K562 (cell line): ENCODE measurements at regions not wholly inside any gene's neighbourhood (a gene's known extent, or its start where the extent isn't known, plus 50 kb on each side); places are given as distances from the start of the nearest gene placed in this dataset.

Experiments
- ATAC-seq: fragments of 200-7000 bp; cut with Tn5 transposase; 3 replicates; pipeline ENCODE4 v1.9.1; 2020; ENCODE audit warnings: moderate library complexity
- BruUV-seq: library from RNA; stranded (reverse); fragments of 400-500 nt; replicated peaks from 2 replicates; lab custom pipeline; 2021; lab: Mats Ljungman, UMichigan
- CTCF ChIA-PET: fragments of 300-600 bp; formaldehyde crosslinking; extraction: SDS; loops from one replicate; lab custom pipeline; 2021; ENCODE audit warnings: low intra/inter-chr PET ratio; lab: Yijun Ruan, JAX
- POLR2A ChIA-PET: fragments of 300-600, 350-650 bp; sonication (Branson Sonifier 250); formaldehyde crosslinking; extraction: SDS; loops from one replicate; lab custom pipeline; 2021; ENCODE audit warnings: antibody characterized with exemption, inconsistent platforms; lab: Yijun Ruan, JAX
- DNase-seq, 4 experiments: peaks; one replicate each; pipeline versions ENCODE4 v3.0.0 to v3.0.0-alpha.2; 2011 to 2018; ENCODE audit warnings: low spot score in 3 of 4, mixed read lengths in 3 of 4; ENCODE audit errors: extremely low read depth in 1 of 4
- FAIRE-seq: peaks from 2 replicates; lab custom pipeline; 2011; peaks lifted over from hg19 to GRCh38; lab: Jason Lieb, UNC
- H2AFZ ChIP-seq: 2 replicates; pipeline ENCODE4 v1.6.0; 2011; ENCODE audit warnings: low read depth, low read length, control low read depth, inconsistent platforms
- H3K27ac ChIP-seq: fragments of 200-600 bp; 3 replicates; pipeline ENCODE4 v1.8.0; 2011; ENCODE audit warnings: low read depth, mild to moderate bottlenecking, control low read depth, inconsistent platforms, low read length, moderate library complexity, mixed read lengths; ENCODE audit errors: extremely low read depth
- H3K27me3 ChIP-seq, 2 experiments: fragments of 300-600 bp in 1 of 2; 2 replicates in 1 of 2; 3 replicates in 1 of 2; pipeline versions ENCODE4 v1.6.0 to v1.8.0; 2011; ENCODE audit warnings: inconsistent platforms in 2 of 2, low read length in 2 of 2, mild to moderate bottlenecking in 1 of 2, mixed read lengths in 1 of 2, moderate library complexity in 1 of 2; ENCODE audit not compliant: control insufficient read depth in 2 of 2, insufficient read depth in 2 of 2
- H3K36me3 ChIP-seq: fragments of 300-600 bp; 3 replicates; pipeline ENCODE4 v1.8.0; 2011; ENCODE audit warnings: mild to moderate bottlenecking, low read length, inconsistent platforms; ENCODE audit not compliant: control insufficient read depth, insufficient read depth
- H3K4me1 ChIP-seq, 2 experiments: fragments of 200-600 bp in 1 of 2; replicated peaks in 1 of 2; 2 replicates in 1 of 2; 3 replicates in 1 of 2; pipeline versions ENCODE4 v1.5.1 to v1.8.0; 2011; ENCODE audit warnings: inconsistent platforms in 2 of 2, low read length in 2 of 2, mild to moderate bottlenecking in 1 of 2, mixed read lengths in 1 of 2, moderate library complexity in 1 of 2; ENCODE audit not compliant: control insufficient read depth in 2 of 2, insufficient read depth in 2 of 2
- H3K4me2 ChIP-seq: 2 replicates; pipeline ENCODE4 v1.6.1; 2011; ENCODE audit warnings: low read length, control low read depth, inconsistent platforms, mixed read lengths; ENCODE audit not compliant: insufficient read depth
- H3K4me3 ChIP-seq: fragments of 200-600 bp; sonication (generic), shearing (Covaris generic); 2 replicates; pipeline ENCODE4 v1.5.1; 2016; ENCODE audit warnings: control low read depth, inconsistent platforms
- H3K79me2 ChIP-seq: fragments of 200-600 bp; 3 replicates; pipeline ENCODE4 v1.8.0; 2011; ENCODE audit warnings: low read length, inconsistent platforms; ENCODE audit not compliant: control insufficient read depth, insufficient read depth
- H3K9ac ChIP-seq, 2 experiments: 2 replicates each; pipeline versions ENCODE4 v1.6.0 to v1.6.1; 2011; ENCODE audit warnings: low read depth in 2 of 2, low read length in 2 of 2, control low read depth in 1 of 2, inconsistent platforms in 1 of 2, mild to moderate bottlenecking in 1 of 2, mixed read lengths in 1 of 2; ENCODE audit not compliant: insufficient read depth in 1 of 2
- H3K9me1 ChIP-seq: one replicate; pipeline ENCODE4 v1.6.0; 2011; ENCODE audit warnings: inconsistent platforms, mild to moderate bottlenecking, low read length, moderate library complexity; ENCODE audit not compliant: control insufficient read depth, insufficient read depth
- H3K9me3 ChIP-seq: replicated peaks from 2 replicates; pipeline ENCODE4 v1.5.1; 2011; ENCODE audit warnings: low read depth, low read length, inconsistent platforms; ENCODE audit not compliant: control insufficient read depth, insufficient read depth
- H4K20me1 ChIP-seq: replicated peaks from 2 replicates; pipeline ENCODE4 v1.6.1; 2011; ENCODE audit warnings: low read length, inconsistent platforms, mixed read lengths; ENCODE audit not compliant: control insufficient read depth, insufficient read depth
- ESRRB ChIP-seq: fragments of 250-450 bp; sonication (Bioruptor Pico); IDR thresholded peaks from 2 replicates; pipeline ENCODE4 v1.5.0; 2020; ENCODE audit warnings: mild to moderate bottlenecking, moderate library complexity, borderline replicate concordance
- HMBOX1 ChIP-seq: sonication (generic); IDR thresholded peaks from 2 replicates; pipeline ENCODE4 v1.6.1; 2016
- HOXB6 ChIP-seq: fragments of 250-450 bp; sonication (Bioruptor Pico); IDR thresholded peaks from 2 replicates; pipeline ENCODE4 v1.5.1; 2022; ENCODE audit warnings: mild to moderate bottlenecking, borderline replicate concordance
- MCM2 ChIP-seq: fragments of 450-650 bp; IDR thresholded peaks from 2 replicates; pipeline ENCODE4 v1.6.1; 2017; ENCODE audit warnings: low read depth, mild to moderate bottlenecking
- RAD51 ChIP-seq: fragments of 450-650 bp; IDR thresholded peaks from 2 replicates; pipeline ENCODE4 v1.7.1; 2016; ENCODE audit warnings: low read depth, mild to moderate bottlenecking, borderline replicate concordance
- SAFB2 ChIP-seq: fragments of 200-400 bp; formaldehyde crosslinking; IDR thresholded peaks from 2 replicates; pipeline ENCODE4 v1.6.1; 2018; ENCODE audit warnings: borderline replicate concordance, low read length, low read depth, moderate library complexity; ENCODE audit not compliant: severe bottlenecking
- TAF9B ChIP-seq: fragments of 450-650 bp; IDR thresholded peaks from 2 replicates; pipeline ENCODE4 v1.6.1; 2018; ENCODE audit warnings: mild to moderate bottlenecking; ENCODE audit not compliant: partially characterized antibody
- TFAM ChIP-seq: fragments of 250-450 bp; sonication (Bioruptor Pico); conservative IDR thresholded peaks from 2 replicates; pipeline ENCODE4 v1.5.0; 2021; ENCODE audit warnings: mild to moderate bottlenecking, moderate library complexity
- THRB ChIP-seq: fragments of 450-650 bp; formaldehyde crosslinking; conservative IDR thresholded peaks from 2 replicates; pipeline ENCODE4 v1.4.0; 2022; ENCODE audit warnings: mild to moderate bottlenecking, missing genetic modification characterization
- ZNF316 ChIP-seq: fragments of 450-650 bp; IDR thresholded peaks from 2 replicates; pipeline ENCODE4 v1.6.1; 2016
- ZNF41 ChIP-seq: fragments of 250-450 bp; sonication (Bioruptor Pico); conservative IDR thresholded peaks from 2 replicates; pipeline ENCODE4 v1.4.0; 2020; ENCODE audit warnings: mild to moderate bottlenecking
- WGBS: fragments of 100-300 bp; shearing (Covaris generic); methylation state at CpG from one replicate; pipeline ENCODE4 v1.1.6; 2016; ENCODE audit warnings: low coverage, mixed read lengths; ENCODE audit not compliant: insufficient coverage; ENCODE audit errors: missing lambda C conversion rate; 5-methylcytosine and 5-hydroxymethylcytosine counted together
- in situ Hi-C: fragments of 300-500 bp; cut with MboI; formaldehyde crosslinking; loops from 4 replicates; pipeline ENCODE4 v1.15.0; 2018; ENCODE audit warnings: inconsistent platforms, mixed read lengths
- intact Hi-C: fragments of 100-400 bp; cut with micrococcal nuclease; formaldehyde crosslinking; loops from 2 replicates; pipeline ENCODE4 v1.14.2; 2022

GRCh38 chrX:146755214-146755613 is 54.4 kb upstream of the CXorf51B start:
- H3K36me3 ChIP-seq, result no peaks in the 10 kb centered on the region
- 0% methylated on average over 1 of the region's 1 CpG for WGBS
- H4K20me1 ChIP-seq, result no peaks in the 10 kb centered on the region
- H3K9me1 ChIP-seq, result no peaks in the 10 kb centered on the region
- ATAC-seq (no peak), DNase-seq (no peak), FAIRE-seq (no peak)
- H3K4me1 ChIP-seq, result no peaks in the 10 kb centered on the region
- no peak overlapping the region for H3K4me2 ChIP-seq
- H3K4me3 ChIP-seq, result no peak overlapping the region
- in situ Hi-C loops (no loop called here), intact Hi-C loops (no loop called here)
- H3K9me3 ChIP-seq, result no peaks in the 10 kb centered on the region
- POLR2A ChIA-PET, result no interaction called here
- H3K27ac ChIP-seq, result no peak overlapping the region
- no peak overlapping the region for H2AFZ ChIP-seq
- BruUV-seq, result no TSS peak
- no peaks in the 10 kb centered on the region for H3K79me2 ChIP-seq
- CTCF ChIA-PET, result no interaction called here
- TF ChIP-seq SAFB2 (no peak), TAF9B (no peak), MCM2 (no peak), ZNF316 (no peak), THRB (CRISPR knock-in tag) (no peak), ESRRB (CRISPR knock-in tag) (no peak), RAD51 (no peak), ZNF41 (CRISPR knock-in tag) (no peak), TFAM (CRISPR knock-in tag) (no peak), HOXB6 (no peak), HMBOX1 (no peak)
- no peaks in the 10 kb centered on the region for H3K27me3 ChIP-seq
- no peak overlapping the region for H3K9ac ChIP-seq
